ENCODE measurements at regions not wholly inside any gene's neighbourhood (a gene's known extent, or its start where the extent isn't known, plus 50 kb on each side); places are given as distances from the start of the nearest gene placed in this dataset.

DNA sequence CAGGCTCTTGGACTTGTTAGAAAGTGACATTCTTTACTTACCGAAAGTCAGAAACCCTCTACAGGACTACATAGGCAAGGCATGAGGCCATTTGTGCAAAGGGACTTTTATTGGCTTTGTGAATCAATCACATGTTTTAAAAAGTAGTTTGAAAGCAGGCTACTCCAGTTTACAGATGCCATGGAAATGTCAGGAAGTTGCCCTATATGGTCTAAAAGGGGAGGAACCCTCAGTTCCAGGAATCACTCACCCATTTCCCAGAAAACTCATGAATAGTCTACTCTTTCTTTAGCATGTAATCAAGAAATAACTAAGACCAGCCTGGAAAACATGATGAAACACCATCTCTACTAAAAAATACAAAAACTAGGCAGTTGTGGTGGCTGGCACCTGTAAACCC, 51.0 kb upstream of the MKRN3 start:
- FAIRE-seq = no peak
- DNase-seq (ENCODE audit: extremely low spot score, insufficient read length, low read depth) = no peak

DNA sequence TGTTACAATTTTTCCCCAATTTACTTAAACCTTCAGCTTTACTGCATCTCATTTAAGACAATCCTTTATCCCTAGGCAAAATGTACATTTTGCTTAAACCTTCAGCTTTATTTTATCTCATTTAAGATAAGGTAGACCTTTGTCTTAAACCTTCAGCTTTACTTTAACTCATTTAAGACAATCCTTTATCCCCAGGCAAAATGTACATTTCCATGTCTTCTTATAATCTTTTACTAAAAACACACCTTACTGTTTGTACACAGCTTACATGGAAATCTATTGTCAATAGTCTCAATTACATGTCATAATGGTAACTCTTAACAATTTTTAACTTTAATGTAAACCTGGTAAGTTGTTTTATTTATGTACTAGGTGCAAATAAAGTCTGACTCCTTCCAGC, 58.7 kb upstream of the MKRN3 start:
- no peak for FAIRE-seq
- no peak for DNase-seq (ENCODE audit: extremely low spot score, insufficient read length, low read depth)

DNA sequence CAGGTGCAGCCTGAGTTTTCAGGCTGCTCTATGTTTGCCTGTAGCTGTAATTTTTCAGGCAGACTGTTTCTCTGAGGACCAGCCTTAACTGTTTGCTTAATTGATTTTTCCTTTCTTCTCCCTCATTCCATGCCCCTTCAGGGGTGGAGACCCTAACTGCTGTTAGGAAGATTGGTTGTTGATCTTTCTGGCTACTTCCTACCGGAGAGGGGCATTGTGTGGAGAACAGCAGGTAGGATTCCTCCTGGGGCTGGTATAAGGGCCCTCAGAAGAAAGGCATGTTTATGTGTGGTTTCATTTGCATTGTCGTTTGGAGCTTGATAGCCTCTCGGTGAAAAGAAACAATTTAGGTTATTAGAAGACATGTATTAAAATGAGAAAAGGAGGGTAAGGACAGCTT, 56.9 kb upstream of the GOLGA6L2 start:
- FAIRE-seq (no peak), DNase-seq (ENCODE audit: extremely low spot score, insufficient read length, low read depth) (no peak)

DNA sequence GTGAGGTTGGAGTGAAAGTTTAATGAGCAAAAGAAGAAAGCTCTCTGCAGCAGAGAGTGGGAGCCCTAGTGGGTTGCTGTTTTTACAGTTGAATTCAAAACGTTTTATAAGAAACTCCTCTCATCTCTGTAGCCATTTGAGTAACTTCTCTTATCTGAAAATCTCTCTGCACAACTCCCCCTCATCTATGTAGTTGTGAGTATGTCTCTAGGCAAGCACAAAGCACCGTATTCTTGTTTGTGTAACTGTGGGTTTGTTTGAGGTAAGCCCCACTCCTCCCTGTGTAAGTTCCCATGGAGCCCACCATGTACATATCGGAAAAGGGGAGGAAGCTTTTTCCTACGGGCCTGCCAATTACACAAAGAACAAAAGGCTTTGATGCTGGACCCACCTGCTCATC, 56.5 kb upstream of the GOLGA6L2 start:
- DNase-seq (ENCODE audit: extremely low spot score, insufficient read length, low read depth) (no peak), FAIRE-seq (no peak)

DNA sequence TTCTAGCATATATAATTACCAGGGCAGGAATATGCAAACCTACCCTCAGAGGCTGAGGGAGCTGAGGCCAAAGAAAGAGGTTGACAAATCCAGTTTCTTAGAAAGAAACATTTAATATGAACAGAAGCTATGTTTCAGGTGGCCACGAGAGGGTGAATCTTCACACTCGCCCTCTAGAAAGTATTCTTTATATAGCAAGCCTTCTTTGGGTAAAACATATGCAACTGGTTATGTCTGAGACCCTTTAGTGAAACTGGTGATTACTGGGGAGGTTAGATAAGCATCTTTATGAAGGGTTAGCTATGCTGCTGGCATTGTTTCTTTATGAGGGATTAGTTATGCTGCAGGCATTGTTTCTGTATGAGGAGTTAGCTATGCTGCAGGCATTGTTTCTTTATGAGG, 50.7 kb upstream of the GOLGA6L2 start:
- FAIRE-seq (peak; percentile 9), DNase-seq (ENCODE audit: extremely low spot score, insufficient read length, low read depth) (no peak)
